GM18907 (cell line): ENCODE measurements at regions not wholly inside any gene's neighbourhood (a gene's known extent, or its start where the extent isn't known, plus 50 kb on each side); places are given as distances from the start of the nearest gene placed in this dataset.
A peak's percentile ranks its signal among the peaks of the same experiment; 100 is the strongest.
"Not testable (repeated sequence)": the region's sequence is repeated elsewhere in the genome, so short reads cannot be mapped to it uniquely, and the experiment has no call there.

Experiments
- ATAC-seq: cut with Tn5 transposase; IDR thresholded peaks from one replicate; pipeline ENCODE4 v1.9.1; 2021; ENCODE audit warnings: mild to moderate bottlenecking, moderate library complexity; ENCODE audit not compliant: unreplicated experiment

DNA sequence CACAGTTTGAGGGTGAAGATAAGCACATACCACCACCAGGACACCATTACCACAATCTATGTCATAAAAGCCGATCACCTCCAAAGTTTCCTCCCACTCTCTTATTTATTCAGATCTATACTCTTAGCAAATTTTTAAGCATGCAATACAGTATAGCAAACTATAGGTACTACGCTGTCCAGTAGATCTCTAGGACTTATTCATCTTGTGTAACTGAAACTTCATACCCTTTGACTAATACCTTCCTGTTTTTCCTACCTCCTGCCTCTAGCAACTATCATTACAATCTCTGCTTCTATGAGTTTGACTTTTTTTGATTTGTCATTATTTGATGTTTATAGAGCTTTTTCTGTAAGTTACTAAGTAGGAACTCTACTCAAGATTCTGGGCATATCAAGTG lies 84.5 kb upstream of the MANSC4 start:
- no peak for ATAC-seq

DNA sequence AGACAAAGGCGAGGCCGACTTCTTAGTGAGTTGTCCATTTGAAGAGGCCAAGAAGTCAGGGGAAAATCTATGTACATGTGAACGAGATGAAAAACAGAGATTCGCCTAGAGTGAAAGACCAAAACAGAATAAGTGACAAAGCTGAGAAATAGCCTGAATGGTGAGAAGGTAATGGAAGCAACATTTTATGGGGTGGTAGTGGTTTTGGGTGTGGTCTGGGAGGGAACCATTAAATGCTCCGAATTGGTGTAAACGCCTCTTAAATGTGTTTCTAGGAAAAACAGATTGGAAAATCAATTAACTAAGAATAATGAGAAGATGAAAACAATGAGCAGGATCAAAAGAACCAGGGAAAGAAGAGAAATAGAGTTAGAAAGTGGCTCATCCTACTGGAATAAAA lies 83.8 kb upstream of the MANSC4 start:
- no peak for ATAC-seq

DNA sequence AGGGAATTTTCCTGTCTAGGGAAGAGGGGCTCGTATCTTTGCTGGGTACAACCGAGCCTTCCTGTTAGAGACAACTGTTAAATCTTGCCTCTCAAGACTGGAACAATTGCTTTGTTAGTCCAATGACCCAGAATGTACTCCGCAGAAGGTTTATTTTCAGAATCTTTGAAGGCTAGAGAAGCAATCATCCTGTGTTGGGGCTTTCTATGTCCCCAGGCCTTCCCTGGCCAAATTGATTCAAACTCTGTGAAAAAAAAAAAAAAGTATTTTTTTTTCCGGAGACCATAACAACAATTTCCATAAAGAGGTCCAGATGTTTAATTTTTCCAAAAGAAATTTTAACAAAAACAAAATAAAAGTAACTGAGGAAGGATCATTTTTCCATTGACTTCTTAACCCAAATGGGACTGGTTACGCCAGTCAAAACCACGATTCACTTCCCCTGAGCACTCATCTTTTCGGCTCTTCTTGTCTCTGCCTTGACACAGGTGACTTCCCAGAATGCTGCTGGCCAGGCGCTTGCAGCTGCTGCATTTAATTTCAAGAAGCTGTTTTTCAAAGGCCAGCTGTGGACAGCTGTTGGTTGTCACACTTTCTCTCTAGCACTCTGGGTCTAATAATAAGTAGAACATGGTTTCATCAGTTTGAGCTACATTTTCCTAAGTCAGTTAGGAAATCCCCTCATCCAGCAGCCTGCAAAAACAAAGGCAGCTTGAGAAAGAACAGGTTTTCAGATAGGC lies 81.6 kb upstream of the MANSC4 start:
- ATAC-seq, result peak; percentile 57

DNA sequence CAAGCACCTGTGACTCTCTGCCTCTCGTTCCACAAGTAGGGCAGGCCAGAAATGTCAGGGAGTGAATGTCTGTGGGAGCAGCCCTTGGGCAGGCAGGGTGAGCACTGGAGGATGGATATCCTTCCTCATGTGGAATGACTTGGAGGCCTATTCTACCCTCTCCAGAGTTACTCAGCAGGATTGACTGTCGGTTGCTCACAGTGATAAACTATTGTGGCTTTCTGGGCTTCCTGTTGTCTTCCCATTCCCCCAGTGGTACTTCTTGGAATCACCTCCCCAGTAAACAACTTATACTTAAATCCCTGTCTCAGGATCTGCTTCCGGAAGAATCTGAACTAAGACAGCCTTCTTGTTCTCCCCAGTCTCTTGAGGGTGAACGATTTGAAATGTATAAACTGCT lies 79.6 kb upstream of the MANSC4 start:
- ATAC-seq, result no peak

GRCh38 chr12:27857006-27857405 lies 77.0 kb upstream of the MANSC4 start:
- not testable (repeated sequence) for ATAC-seq

- no peak for ATAC-seq
Measured at GRCh38 chr12:27852742-27853141, 72.7 kb upstream of the MANSC4 start.
